ENCODE measurements at regions not wholly inside any gene's neighbourhood (a gene's known extent, or its start where the extent isn't known, plus 50 kb on each side); places are given as distances from the start of the nearest gene placed in this dataset.

DNA sequence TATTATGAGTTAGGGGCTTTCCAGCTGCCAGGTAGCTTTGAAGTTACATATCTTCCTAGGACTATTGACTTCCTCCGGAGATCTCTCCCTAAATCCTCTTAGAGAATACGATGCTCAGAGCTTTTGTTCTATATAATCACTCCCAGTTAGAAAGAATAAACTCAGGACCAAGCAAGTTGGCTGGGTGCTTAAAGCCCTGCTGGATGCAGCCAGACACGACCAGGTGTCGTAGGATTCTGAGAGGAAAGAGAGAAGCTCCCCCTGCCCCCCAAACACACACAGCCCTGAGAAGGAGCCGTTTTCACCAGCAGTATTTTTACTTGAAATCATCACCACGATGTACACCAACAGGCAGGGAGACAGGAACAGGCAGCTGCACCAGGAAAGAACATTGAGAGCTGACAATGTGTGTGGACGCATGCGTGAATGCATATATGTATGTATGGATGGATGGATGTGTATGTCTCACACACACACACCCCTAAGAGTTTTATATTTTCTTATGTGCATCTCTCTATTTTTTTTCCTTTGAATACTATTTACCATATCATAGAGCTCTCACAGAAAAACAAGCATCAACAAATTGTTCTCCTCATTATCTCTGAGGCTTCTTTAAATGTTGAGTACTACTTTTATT is 382.6 kb downstream of the EPHA4 start:
- TF ChIP-seq, protein P1, sequence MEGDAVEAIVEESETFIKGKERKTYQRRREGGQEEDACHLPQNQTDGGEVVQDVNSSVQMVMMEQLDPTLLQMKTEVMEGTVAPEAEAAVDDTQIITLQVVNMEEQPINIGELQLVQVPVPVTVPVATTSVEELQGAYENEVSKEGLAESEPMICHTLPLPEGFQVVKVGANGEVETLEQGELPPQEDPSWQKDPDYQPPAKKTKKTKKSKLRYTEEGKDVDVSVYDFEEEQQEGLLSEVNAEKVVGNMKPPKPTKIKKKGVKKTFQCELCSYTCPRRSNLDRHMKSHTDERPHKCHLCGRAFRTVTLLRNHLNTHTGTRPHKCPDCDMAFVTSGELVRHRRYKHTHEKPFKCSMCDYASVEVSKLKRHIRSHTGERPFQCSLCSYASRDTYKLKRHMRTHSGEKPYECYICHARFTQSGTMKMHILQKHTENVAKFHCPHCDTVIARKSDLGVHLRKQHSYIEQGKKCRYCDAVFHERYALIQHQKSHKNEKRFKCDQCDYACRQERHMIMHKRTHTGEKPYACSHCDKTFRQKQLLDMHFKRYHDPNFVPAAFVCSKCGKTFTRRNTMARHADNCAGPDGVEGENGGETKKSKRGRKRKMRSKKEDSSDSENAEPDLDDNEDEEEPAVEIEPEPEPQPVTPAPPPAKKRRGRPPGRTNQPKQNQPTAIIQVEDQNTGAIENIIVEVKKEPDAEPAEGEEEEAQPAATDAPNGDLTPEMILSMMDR (IDR thresholded peaks at IDR 0.05; ENCODE audit: low read depth, low read length, poor library complexity, severe bottlenecking), result no peak
- TF ChIP-seq EZH2phosphoT487 (IDR thresholded peaks at IDR 0.05; ENCODE audit: borderline replicate concordance, low read length), result no peak
